ENCODE measurements at regions not wholly inside any gene's neighbourhood (a gene's known extent, or its start where the extent isn't known, plus 50 kb on each side); places are given as distances from the start of the nearest gene placed in this dataset.

DNA sequence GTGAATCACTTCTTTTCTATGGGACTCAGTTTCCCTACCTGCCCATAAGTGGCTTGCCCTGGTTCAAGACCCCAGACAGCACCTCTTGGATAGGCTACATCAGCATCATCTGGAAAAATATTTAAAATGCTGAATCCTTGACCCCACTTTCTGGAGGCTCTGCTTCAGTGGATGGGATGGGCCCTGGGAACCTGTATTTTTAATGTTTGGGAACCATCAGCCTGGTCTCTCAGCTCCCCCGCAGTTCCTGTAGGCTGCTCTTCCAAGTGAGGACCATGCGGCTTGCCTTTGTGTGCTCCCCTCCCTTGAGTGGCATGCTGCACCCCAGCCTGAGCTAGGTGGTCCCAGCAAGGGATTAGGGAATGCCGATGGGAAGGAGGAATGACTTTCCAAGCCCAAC is 68.3 kb upstream of the CRHR1 start:
- no peak for DNase-seq (ENCODE audit: low read depth in 2 of 2)

DNA sequence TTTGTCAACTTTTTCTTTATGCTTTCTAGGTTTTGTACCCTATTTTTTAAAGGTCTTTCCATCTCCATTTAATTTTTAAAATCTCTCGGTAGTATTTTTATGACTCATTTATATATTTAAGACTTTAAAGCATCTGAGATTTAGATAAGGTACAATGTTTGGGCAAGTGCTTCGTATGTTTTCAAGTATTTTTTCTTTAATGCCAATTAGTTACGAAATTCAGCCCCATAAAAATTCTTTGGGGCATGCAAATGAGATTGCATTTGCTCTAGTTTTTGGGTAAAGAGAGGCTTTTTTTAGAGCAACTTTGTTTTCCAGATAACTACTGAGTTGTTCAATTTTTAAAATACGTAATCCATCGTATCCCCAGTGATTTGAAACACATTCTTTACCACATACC is 65.3 kb upstream of the CRHR1 start:
- DNase-seq (ENCODE audit: low read depth in 2 of 2): no peak

DNA sequence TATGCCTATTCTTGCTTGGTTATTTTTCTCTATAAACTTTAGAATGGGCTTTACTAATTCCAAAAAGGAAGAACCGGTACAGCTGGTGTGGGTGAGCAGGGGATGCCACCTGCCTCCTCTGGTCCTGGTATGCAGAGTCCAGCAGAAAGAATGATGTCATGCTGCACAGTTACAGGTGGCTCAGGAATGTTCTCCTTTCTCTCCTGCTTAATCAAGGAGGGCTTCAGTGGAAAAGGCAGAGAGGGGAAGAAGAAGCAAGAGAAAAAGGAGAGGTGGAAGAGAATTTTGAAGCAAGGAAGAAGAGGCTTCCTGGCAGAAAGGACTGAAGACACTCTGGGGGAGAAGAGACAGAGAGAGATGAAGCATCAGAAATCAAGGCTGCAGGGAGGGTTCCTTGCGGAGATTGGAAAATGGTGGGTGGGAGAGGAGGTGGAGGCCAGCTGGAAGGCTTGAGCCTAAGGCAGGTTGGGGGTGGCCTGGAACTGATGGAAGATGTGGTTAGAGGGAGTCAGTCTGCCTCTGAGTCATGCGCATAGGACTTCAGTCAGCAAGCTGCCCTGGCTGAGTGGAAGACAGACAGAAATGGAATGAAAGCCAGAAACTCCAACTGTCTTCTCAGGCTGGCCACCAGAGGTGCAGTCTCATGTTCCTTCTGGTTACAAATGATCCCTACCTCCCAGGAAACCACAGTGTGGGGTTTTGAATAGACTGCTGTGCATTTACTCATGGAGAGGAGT is 64.6 kb upstream of the CRHR1 start:
- DNase-seq (ENCODE audit: low read depth in 2 of 2): no peak

DNA sequence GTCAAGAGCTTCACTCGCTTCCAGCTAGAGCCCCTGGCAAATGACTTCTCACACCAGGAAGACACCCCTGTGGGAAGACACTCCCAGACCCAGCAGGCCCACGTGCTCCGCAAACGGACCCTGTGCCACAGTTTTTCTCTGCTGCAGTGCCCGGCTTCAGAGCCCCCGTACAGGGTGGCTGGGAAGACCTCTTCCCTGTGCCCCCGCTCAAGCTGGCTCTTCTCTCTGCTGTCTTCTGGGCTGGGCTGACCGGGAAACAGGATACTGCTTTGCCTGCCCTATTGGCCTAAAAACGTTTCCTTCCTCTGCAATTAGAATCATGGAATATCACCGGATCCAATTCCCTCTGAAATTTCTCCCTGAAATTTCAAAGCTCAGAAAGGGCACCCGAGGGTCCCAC is 63.7 kb upstream of the CRHR1 start:
- DNase-seq (ENCODE audit: low read depth in 2 of 2): no peak

DNA sequence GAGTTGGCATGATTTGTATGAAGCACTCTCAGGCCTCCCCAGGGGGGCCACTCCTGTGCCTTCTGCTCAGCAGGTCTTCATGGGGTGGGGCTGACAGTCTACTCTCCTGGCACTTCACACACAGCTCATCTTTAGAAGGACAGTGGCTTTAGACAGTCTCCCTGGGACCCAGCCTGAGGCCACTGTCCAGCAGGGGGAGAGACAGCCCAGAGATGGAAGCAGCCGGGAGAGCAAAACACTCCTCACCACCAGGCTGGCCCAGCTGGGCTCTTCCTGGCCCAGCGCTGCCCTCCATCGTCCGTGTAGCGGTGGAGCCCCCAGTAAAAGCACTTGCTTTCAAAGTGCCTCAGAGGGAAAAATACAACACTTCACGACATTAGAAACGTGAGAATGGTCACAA is 62.0 kb upstream of the CRHR1 start:
- no peak for DNase-seq (ENCODE audit: low read depth in 2 of 2)

DNA sequence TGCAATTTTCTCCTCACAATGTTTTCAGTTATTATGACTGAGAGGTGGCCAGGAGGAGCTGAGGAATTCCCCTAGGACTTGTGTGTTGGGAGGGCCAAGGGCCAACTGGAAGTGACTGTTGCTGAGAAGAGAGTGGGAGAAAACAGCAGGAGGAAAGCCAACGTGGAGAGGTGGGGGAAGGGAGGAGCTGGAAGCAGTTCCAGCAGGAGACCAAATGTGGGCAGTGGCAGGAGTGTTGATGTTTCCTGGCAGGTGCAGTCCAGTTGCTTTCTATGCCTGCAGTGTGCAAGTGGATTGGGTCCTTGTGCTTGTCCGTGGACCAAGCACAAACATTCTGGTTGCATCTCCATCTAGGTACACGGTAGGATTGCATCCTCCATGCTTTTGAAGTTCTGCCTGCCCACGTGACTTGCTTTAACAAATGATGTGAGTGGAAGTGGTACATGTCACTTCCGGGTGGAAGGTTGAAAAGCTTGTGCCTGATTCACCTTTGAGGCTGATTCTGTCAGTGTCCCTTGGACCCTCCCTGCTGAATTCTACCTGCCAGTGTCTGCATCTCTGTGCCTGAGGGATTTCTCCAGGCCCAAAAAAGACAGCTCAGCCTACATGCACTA is 54.7 kb upstream of the CRHR1 start:
- no peak for DNase-seq (ENCODE audit: low read depth in 2 of 2)

DNA sequence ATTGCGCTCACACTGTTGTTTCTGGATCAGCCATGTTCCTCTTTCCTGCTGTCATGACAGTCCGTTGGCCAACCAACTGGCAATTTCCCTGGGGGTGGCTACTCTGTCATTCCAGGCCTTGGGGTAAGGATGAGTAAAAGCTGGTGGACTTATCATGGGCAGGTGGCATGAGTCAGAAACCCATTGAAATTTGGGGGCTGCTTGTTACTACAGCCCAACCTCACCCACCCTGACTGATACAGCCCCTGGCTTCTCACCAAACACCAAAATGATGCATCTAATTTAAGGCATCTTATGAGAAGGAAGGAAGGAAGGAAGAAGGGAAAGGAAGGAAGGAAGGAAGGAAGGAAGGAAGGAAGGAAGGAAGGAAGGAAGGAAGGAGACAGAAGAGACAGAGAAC is 53.9 kb upstream of the CRHR1 start:
- no peak for DNase-seq (ENCODE audit: low read depth in 2 of 2)

DNA sequence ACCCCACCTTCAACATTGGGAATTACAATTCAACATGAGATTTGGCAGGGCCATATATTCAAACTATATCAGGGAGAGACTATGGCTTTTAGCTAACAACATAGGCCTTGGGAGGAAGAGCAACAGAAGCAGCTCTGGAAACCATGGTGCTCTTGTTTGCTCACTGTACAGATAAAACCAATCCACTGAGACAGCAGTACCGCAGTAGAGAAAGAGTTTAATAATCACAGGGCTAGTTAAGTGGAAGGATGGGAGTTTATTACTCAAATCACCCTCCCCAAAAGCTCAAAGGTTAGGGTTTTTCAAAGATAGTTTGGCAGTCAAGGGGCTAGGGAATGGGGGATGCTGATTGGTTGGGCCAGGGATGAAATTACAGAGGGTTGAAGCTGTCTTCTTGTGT is 52.7 kb upstream of the CRHR1 start:
- no peak for DNase-seq (ENCODE audit: low read depth in 2 of 2)

DNA sequence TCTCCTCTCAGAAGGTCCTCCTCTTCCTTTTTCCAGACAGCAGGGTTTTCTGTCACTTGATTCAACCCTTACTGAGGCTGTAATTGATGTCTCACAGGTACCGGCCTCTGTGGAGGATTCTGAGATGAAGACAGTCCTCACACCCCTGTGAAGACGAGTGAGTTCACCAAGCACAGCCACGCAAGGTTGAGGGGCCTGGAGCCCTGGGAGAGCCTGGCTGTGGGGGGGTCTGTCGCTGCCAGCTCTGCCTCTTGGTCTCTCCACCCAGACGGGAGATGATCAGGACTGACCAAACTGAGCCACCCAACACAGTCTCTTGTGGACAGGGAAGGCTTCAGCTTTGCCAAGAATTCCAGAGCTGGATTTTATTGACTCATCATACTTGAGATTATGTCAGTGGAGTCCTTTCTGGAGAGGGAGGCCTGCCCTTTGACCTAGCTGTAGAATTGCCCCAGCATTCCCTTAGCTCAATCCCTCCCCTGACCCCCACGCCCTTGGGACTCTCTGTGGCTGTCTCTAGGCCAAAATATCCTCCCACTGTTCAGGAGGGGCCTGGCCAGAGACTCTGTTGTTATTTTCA is 51.1 kb upstream of the CRHR1 start:
- no peak for DNase-seq (ENCODE audit: low read depth in 2 of 2)

DNA sequence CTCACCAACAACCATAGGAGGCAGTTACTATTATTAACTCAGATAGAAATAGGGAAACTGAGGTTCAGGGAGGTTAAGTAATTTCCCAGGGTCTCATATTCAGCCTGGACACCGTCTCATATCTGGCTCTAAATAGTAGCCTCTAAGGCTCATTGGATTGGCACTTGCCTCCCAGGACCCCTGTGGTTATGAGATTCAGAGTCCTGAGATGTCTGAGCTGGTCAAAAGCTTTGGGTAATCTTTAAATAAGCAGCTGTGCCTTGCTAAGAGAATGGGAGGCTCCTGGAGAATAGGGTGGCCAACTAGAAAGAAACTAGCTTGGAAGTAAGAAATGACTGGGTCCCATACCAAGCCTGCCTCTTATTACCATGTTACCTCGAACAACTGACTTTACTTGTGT is 50.3 kb upstream of the CRHR1 start:
- DNase-seq (ENCODE audit: low read depth in 2 of 2): no peak

All from stimulated activated CD4-positive, alpha-beta T cell treated with anti-CD3 and anti-CD28 coated beads, Interleukin-12 subunit alpha, Interleukin-12 subunit beta, amount 100 ng/mL, for 24 hours (primary cell).